Left lung (tissue), 4 donors: ENCODE measurements at regions not wholly inside any gene's neighbourhood (a gene's known extent, or its start where the extent isn't known, plus 50 kb on each side); places are given as distances from the start of the nearest gene placed in this dataset.

Experiments used
- ATAC-seq: fragments of 200-7000 bp; cut with Tn5 transposase; one replicate; pipeline ENCODE4 v1.9.1; 2020; ENCODE audit warnings: moderate library complexity
- DNase-seq, 4 donors: peaks; one replicate each; pipeline ENCODE4 v3.0.0-alpha.2; 2013 to 2020
- H3K27ac ChIP-seq, 2 donors: fragments of 200-600 bp; sonication (generic) in 1 of 2; one replicate each; pipeline versions ENCODE4 v1.5.0 to v1.8.0; 2020 to 2021
- H3K27me3 ChIP-seq, 2 donors: fragments of 200-600 bp; sonication (generic) in 1 of 2; one replicate each; pipeline versions ENCODE4 v1.5.0 to v1.8.0; 2020 to 2021
- H3K36me3 ChIP-seq, 2 donors: fragments of 200-600 bp; sonication (generic) in 1 of 2; one replicate each; pipeline versions ENCODE4 v1.5.0 to v1.8.0; 2020 to 2021
- H3K4me1 ChIP-seq, 2 donors: fragments of 200-600 bp; one replicate each; pipeline ENCODE4 v1.8.0; 2021
- H3K4me3 ChIP-seq, 2 donors: fragments of 200-600 bp; sonication (generic) in 1 of 2; one replicate each; pipeline versions ENCODE4 v1.5.0 to v1.8.0; 2020 to 2021; ENCODE audit warnings: mild to moderate bottlenecking in 1 of 2
- H3K9me3 ChIP-seq, 2 donors: fragments of 200-600 bp; sonication (generic) in 1 of 2; one replicate each; pipeline versions ENCODE4 v1.5.0 to v1.8.0; 2020 to 2021
- intact Hi-C, 2 donors: fragments of 100-400 bp; cut with DNase I; formaldehyde crosslinking; loops; one replicate each; pipeline versions ENCODE4 v1.11.2 to v1.14.2; 2022
- TF ChIP-seq, protein P1 (sequence below), 2 donors: fragments of 200-600 bp; sonication (generic) in 1 of 2; IDR thresholded peaks; one replicate each; pipeline versions ENCODE4 v1.5.0 to v1.8.0; 2021; ENCODE audit warnings: antibody characterized with exemption in 2 of 2
- donor health status: DM: no; HTN: yes; CAD: no.
- donor health status: DM: no; HTN: no; CAD: no.

DNA sequence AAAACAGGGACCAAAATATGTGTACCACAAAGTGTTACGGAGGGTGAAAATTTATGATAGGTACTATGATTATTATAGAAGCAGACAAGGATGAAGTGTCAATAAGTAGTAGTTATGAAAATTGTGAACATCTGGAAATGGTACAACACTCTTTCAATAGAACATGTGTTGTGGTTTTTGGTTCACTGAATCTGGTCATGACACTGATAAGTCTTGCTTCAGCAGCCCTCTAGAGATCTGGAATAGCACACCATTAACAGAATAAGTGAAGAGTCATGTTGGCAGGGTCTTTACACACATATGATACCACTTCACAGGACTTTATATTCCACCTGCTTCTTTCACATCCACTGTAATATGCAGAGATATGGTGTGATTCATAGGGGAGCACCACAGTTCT is 985.2 kb upstream of the SEMA6D start:
- Histone ChIP-seq H3K4me3 (no peak overlapping the region), H3K36me3 (no peaks in the 10 kb centered on the region), H3K9me3 (peaks cover 0 to 37% of the 10 kb centered on the region in 2 donors), H3K27ac (no peak overlapping the region), H3K27me3 (no peaks in the 10 kb centered on the region), H3K4me1 (no peaks in the 10 kb centered on the region)
- ATAC-seq, result no peak
- intact Hi-C loops, result no loop called here
- TF ChIP-seq, protein P1, sequence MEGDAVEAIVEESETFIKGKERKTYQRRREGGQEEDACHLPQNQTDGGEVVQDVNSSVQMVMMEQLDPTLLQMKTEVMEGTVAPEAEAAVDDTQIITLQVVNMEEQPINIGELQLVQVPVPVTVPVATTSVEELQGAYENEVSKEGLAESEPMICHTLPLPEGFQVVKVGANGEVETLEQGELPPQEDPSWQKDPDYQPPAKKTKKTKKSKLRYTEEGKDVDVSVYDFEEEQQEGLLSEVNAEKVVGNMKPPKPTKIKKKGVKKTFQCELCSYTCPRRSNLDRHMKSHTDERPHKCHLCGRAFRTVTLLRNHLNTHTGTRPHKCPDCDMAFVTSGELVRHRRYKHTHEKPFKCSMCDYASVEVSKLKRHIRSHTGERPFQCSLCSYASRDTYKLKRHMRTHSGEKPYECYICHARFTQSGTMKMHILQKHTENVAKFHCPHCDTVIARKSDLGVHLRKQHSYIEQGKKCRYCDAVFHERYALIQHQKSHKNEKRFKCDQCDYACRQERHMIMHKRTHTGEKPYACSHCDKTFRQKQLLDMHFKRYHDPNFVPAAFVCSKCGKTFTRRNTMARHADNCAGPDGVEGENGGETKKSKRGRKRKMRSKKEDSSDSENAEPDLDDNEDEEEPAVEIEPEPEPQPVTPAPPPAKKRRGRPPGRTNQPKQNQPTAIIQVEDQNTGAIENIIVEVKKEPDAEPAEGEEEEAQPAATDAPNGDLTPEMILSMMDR (IDR thresholded peaks at IDR 0.05), result no peak
- no peak for DNase-seq

DNA sequence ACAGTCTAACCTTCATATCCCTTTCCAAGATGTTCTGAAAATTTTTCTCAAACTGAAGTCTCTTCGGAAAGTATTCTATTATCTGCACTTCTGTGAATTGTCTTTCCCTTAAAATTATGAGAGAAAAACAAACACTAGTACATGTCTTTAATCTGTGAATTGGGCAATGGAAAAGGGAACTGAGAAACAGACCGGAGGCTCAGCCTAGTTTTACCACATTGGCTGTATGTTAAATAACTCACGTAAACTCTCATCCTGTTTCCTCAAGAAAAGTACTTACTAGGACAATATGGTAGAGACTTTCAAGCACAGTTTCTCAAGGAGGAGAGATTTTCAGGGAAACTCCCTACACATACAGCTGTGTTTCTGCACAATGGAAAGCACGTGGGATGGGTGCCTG is 982.2 kb upstream of the SEMA6D start:
- Histone ChIP-seq H3K9me3 (peaks cover 0 to 8% of the 10 kb centered on the region in 2 donors), H3K4me1 (no peaks in the 10 kb centered on the region), H3K27me3 (no peaks in the 10 kb centered on the region), H3K27ac (no peak overlapping the region), H3K4me3 (no peak overlapping the region), H3K36me3 (no peaks in the 10 kb centered on the region)
- TF ChIP-seq, protein P1 (IDR thresholded peaks at IDR 0.05), result no peak
- no peak for ATAC-seq
- intact Hi-C loops, result no loop called here
- no peak for DNase-seq

DNA sequence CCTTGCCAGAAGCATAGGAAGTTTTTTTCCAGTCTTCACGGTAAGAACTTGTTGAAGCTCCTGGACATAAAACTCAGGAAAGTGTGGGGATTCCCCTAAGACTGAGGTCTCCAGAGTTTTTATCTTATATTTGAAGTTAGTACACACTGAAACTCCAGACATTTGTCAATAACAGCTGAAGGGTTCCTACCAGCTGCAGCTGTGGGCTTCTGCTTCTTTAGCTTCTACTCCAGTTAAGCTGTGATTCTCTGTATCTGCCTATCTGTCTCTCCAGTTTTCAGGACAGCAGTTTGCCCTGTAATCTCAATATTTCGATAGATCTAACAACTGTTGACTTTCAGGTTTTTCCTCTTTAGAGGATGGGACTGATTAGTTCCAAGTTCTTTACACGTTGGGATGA is 966.0 kb upstream of the SEMA6D start:
- no peak overlapping the region for H3K4me3 ChIP-seq
- TF ChIP-seq, protein P1 (IDR thresholded peaks at IDR 0.05), result no peak
- no peaks in the 10 kb centered on the region for H3K4me1 ChIP-seq
- intact Hi-C loops, result no loop called here
- H3K36me3 ChIP-seq, result no peaks in the 10 kb centered on the region
- ATAC-seq (no peak), DNase-seq (no peak)
- no peak overlapping the region for H3K27ac ChIP-seq
- no peaks in the 10 kb centered on the region for H3K27me3 ChIP-seq
- peaks cover 0 to 3% of the 10 kb centered on the region in 2 donors for H3K9me3 ChIP-seq

DNA sequence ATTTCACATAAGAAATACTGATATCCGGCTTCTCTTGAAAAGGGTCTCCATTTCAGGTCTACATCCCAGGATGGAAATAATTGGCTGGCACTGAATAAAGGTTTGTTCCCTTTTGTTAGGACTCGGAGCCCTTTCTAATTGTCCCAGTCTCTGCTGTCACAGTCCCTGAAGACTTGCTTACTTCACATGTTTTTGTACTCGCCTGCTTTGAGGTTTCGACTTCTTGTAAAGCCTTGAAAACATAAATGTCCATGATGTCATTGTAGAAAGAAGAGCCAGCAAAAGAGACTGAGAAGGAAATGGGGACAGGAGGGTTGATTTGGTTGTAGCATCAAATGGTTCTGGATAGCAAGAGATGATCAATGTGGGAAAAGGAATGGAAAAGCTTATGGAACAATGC is 963.4 kb upstream of the SEMA6D start:
- DNase-seq (no peak), ATAC-seq (no peak)
- Histone ChIP-seq H3K27ac (no peak overlapping the region), H3K4me3 (no peak overlapping the region), H3K36me3 (no peaks in the 10 kb centered on the region), H3K9me3 (peaks cover 0 to 9% of the 10 kb centered on the region in 2 donors), H3K27me3 (no peaks in the 10 kb centered on the region), H3K4me1 (no peaks in the 10 kb centered on the region)
- intact Hi-C loops, result no loop called here
- TF ChIP-seq, protein P1 (IDR thresholded peaks at IDR 0.05), result no peak

DNA sequence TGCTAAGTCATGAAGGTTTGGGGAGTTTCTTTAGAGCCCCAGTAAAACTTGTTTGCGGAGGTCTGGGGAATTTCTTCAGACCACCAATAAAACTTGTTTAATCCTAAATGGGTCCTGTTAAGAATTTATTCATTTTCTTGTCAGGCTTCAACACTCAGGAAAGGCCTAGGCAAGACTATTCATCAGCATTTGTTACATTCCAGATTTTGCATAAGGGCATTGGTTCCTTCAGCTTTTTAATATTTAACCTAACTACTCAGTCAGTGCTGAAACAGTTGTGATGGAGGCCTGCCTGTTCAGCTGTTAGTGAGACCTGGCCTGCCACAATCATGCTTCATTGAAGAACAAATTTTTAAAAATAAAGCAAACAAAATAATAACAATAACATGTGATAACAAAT is 954.2 kb upstream of the SEMA6D start:
- Histone ChIP-seq H3K9me3 (peaks cover 0 to 21% of the 10 kb centered on the region in 2 donors), H3K27ac (no peak overlapping the region), H3K4me1 (no peaks in the 10 kb centered on the region), H3K4me3 (no peak overlapping the region), H3K27me3 (no peaks in the 10 kb centered on the region), H3K36me3 (no peaks in the 10 kb centered on the region)
- ATAC-seq (no peak), DNase-seq (no peak)
- intact Hi-C loops, result no loop called here
- TF ChIP-seq, protein P1 (IDR thresholded peaks at IDR 0.05), result no peak
